ENCODE measurements at regions not wholly inside any gene's neighbourhood (a gene's known extent, or its start where the extent isn't known, plus 50 kb on each side); places are given as distances from the start of the nearest gene placed in this dataset.

- Histone ChIP-seq H3K27ac (peak overlapping the region; percentile 57 to 73), H3K4me3 (no peak overlapping the region), H3K4me1 (replicated peaks) (no peaks in the 10 kb centered on the region), H3K27me3 (replicated peaks; ENCODE audit: insufficient read depth) (no peaks in the 10 kb centered on the region), H3K9me3 (no peaks in the 10 kb centered on the region), H3K36me3 (no peaks in the 10 kb centered on the region)
- peak; percentile 86 for DNase-seq (ENCODE audit: low spot score)
- WGBS, result 18% methylated on average over 3 of the region's 3 CpGs
- intact Hi-C loops (cut with DNase I), result no loop called here
- TF ChIP-seq POLR2A (IDR thresholded peaks at IDR 0.05), result no peak
- no peak for TF ChIP-seq CTCF (IDR thresholded peaks at IDR 0.05)
- TF ChIP-seq POLR2AphosphoS5 (IDR thresholded peaks at IDR 0.05), result peak; percentile 67
Observed at GRCh38 chr3:150255413-150255812, 152.7 kb upstream of the TSC22D2 start.

DNA sequence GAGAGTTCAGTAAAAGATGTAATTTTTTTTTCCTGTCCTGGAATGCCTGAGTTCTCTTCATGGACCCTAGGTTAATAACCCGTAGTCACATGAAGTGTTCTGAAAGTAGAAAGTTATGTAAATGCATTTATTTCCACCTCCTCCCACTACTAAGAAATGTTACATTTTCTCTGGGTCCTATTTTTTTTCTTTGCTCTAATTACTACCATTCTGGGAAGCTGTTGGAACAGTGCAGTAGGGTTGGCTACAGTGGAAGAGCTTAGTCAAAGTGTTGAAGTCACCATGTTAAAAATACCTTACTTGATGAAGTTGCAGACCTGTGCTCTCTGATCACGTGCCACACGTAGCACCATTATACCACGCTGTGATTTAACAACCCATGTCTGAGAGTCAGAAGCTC lies 153.8 kb upstream of the TSC22D2 start:
- H3K4me1 ChIP-seq (replicated peaks), result no peaks in the 10 kb centered on the region
- 78% methylated on average over 4 of the region's 4 CpGs for WGBS
- H3K36me3 ChIP-seq, result no peaks in the 10 kb centered on the region
- DNase-seq (ENCODE audit: low spot score), result no peak
- no peaks in the 10 kb centered on the region for H3K27me3 ChIP-seq (replicated peaks; ENCODE audit: insufficient read depth)
- H3K9me3 ChIP-seq, result no peaks in the 10 kb centered on the region
- TF ChIP-seq POLR2AphosphoS5 (IDR thresholded peaks at IDR 0.05) (no peak), CTCF (IDR thresholded peaks at IDR 0.05) (no peak)
- intact Hi-C loops (cut with DNase I), result no loop called here
- H3K4me3 ChIP-seq, result no peak overlapping the region
- H3K27ac ChIP-seq, result peak overlapping the region; percentile 57 to 73

DNA sequence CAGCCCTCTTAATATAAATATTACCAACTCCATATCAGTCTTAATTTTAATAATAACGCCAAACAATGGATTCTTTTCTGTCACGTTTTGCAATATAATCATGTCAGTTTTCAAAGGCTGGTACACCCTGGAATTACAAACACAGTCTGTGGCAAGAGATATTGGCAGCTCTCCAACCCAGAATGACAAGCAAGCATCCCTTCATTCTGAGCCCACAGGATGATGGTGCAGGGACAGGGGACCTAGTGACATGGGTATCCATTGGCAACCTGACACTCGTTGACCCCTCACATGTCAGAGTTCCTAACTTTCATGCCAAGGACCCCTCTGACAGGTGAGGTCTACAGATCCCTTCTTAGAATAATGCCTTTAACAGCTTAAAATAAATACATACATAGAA lies 154.5 kb upstream of the TSC22D2 start:
- TF ChIP-seq CTCF (IDR thresholded peaks at IDR 0.05) (no peak), POLR2AphosphoS5 (IDR thresholded peaks at IDR 0.05) (no peak), POLR2A (IDR thresholded peaks at IDR 0.05) (no peak)
- DNase-seq (ENCODE audit: low spot score), result peak; percentile 24
- H3K9me3 ChIP-seq, result no peaks in the 10 kb centered on the region
- no peak overlapping the region for H3K4me3 ChIP-seq
- no peaks in the 10 kb centered on the region for H3K4me1 ChIP-seq (replicated peaks)
- no peak overlapping the region for H3K27ac ChIP-seq
- WGBS, result 40% methylated on average over 3 of the region's 3 CpGs
- intact Hi-C loops (cut with DNase I), result no loop called here
- H3K27me3 ChIP-seq (replicated peaks; ENCODE audit: insufficient read depth), result no peaks in the 10 kb centered on the region
- H3K36me3 ChIP-seq, result no peaks in the 10 kb centered on the region

DNA sequence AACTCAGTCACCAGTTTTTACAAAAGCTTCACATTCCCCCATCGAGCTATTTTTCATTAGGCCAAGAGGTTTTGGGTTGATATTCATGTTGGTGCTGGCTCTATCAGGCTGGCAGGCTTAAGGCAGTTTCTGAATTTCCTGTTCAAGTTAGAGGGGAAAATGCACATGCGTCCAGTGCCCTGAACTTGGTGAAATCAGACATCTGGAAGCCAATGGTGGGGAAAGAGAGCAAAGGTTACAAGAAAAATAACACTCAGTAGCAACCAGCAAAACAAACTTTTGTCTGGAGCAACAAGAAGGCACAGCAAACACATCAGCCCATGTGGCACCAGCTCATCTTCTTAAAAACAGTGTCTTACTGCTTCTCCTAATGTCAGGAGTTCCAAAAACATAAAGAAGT lies 155.6 kb upstream of the TSC22D2 start:
- intact Hi-C loops (cut with DNase I), result no loop called here
- WGBS, result 43% methylated on average over 2 of the region's 2 CpGs
- TF ChIP-seq CTCF (IDR thresholded peaks at IDR 0.05) (no peak), POLR2A (IDR thresholded peaks at IDR 0.05) (no peak), POLR2AphosphoS5 (IDR thresholded peaks at IDR 0.05) (no peak)
- H3K4me1 ChIP-seq (replicated peaks), result no peaks in the 10 kb centered on the region
- H3K36me3 ChIP-seq, result no peaks in the 10 kb centered on the region
- no peaks in the 10 kb centered on the region for H3K9me3 ChIP-seq
- no peaks in the 10 kb centered on the region for H3K27me3 ChIP-seq (replicated peaks; ENCODE audit: insufficient read depth)
- no peak overlapping the region for H3K27ac ChIP-seq
- DNase-seq (ENCODE audit: low spot score), result no peak
- H3K4me3 ChIP-seq, result no peak overlapping the region

DNA sequence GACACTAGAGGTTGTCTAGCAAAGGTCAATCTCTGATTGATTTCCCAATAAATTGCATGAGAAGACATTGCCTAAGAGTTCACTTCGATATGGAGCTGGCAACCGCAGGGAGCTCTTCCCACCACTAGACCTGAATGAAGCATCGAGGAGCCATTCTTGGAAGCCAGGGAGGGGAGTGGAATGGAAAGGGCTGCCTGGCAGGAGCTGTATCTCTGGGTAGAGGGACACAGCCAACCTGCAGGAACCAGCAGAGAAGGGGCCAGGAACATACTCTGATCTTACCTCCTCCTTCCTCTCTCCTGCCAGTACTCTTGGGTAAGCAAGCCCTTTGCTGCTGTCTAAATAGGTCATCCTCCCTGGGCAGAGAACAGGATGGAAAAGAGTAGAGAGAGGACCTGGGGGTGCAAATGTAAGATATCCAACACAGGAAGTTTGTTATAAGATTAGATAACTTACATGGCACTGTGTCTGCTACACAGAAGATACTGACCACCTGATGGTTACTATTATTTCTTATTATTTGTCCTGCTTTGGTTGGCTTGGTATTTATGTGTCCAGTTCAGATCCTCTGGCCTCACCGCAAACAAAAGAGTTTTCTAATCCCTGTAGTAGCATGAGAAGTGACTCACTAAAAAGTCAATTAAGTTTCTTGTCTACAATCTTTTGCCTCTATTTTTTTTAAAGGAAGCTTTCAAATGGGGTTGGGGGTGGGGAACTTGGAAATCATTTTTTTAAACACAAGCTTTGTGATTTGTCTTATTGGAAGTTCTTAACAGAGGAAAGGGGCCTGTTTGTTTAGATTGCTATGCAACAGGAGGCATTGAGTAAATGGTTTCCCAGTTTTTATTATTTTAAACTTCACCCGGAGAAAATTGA lies 156.7 kb upstream of the TSC22D2 start:
- Histone ChIP-seq H3K36me3 (no peaks in the 10 kb centered on the region), H3K9me3 (no peaks in the 10 kb centered on the region), H3K27me3 (replicated peaks; ENCODE audit: insufficient read depth) (no peaks in the 10 kb centered on the region), H3K4me1 (replicated peaks) (no peaks in the 10 kb centered on the region), H3K4me3 (no peak overlapping the region), H3K27ac (no peak overlapping the region)
- intact Hi-C loops (cut with DNase I), result no loop called here
- WGBS, result 59% methylated on average over 5 of the region's 5 CpGs
- no peak for DNase-seq (ENCODE audit: low spot score)
- TF ChIP-seq POLR2A (IDR thresholded peaks at IDR 0.05) (no peak), POLR2AphosphoS5 (IDR thresholded peaks at IDR 0.05) (no peak), CTCF (IDR thresholded peaks at IDR 0.05) (no peak)
